ENCODE measurements at regions not wholly inside any gene's neighbourhood (a gene's known extent, or its start where the extent isn't known, plus 50 kb on each side); places are given as distances from the start of the nearest gene placed in this dataset.

GRCh38 chr9:95801797-95802196, 73.7 kb upstream of the ERCC6L2 start:
- Histone ChIP-seq H3K27ac (replicated peaks) (no peak overlapping the region), H3K4me3 (replicated peaks; ENCODE audit: insufficient read depth, low read length) (no peak overlapping the region), H3K27me3 (ENCODE audit: insufficient read depth, poor library complexity, severe bottlenecking) (peaks cover 6% of the 10 kb centered on the region)
- TF ChIP-seq REST (IDR thresholded peaks at IDR 0.05; ENCODE audit: insufficient replicate concordance, low read depth) (no peak), SPI1 (IDR thresholded peaks at IDR 0.05; ENCODE audit: borderline replicate concordance, low read depth) (no peak), CTCF (IDR thresholded peaks at IDR 0.05; ENCODE audit: insufficient read depth, low read length) (no peak), POLR2AphosphoS5 (IDR thresholded peaks at IDR 0.05; ENCODE audit: low read depth) (no peak), GABPA (IDR thresholded peaks at IDR 0.05; ENCODE audit: low read depth) (no peak)
- no peak for DNase-seq (ENCODE audit: low read depth in 1 of 2, low spot score in 1 of 2)

- H3K27me3 ChIP-seq (ENCODE audit: insufficient read depth, poor library complexity, severe bottlenecking), result peaks cover 4% of the 10 kb centered on the region
- H3K27ac ChIP-seq (replicated peaks), result no peak overlapping the region
- DNase-seq (ENCODE audit: low read depth in 1 of 2, low spot score in 1 of 2), result no peak
- H3K4me3 ChIP-seq (replicated peaks; ENCODE audit: insufficient read depth, low read length), result no peak overlapping the region
- TF ChIP-seq GABPA (IDR thresholded peaks at IDR 0.05; ENCODE audit: low read depth) (no peak), POLR2AphosphoS5 (IDR thresholded peaks at IDR 0.05; ENCODE audit: low read depth) (no peak), CTCF (IDR thresholded peaks at IDR 0.05; ENCODE audit: insufficient read depth, low read length) (no peak), REST (IDR thresholded peaks at IDR 0.05; ENCODE audit: insufficient replicate concordance, low read depth) (no peak), SPI1 (IDR thresholded peaks at IDR 0.05; ENCODE audit: borderline replicate concordance, low read depth) (no peak)
These were observed 79.5 kb upstream of the ERCC6L2 start for GRCh38 chr9:95796029-95796428.

DNA sequence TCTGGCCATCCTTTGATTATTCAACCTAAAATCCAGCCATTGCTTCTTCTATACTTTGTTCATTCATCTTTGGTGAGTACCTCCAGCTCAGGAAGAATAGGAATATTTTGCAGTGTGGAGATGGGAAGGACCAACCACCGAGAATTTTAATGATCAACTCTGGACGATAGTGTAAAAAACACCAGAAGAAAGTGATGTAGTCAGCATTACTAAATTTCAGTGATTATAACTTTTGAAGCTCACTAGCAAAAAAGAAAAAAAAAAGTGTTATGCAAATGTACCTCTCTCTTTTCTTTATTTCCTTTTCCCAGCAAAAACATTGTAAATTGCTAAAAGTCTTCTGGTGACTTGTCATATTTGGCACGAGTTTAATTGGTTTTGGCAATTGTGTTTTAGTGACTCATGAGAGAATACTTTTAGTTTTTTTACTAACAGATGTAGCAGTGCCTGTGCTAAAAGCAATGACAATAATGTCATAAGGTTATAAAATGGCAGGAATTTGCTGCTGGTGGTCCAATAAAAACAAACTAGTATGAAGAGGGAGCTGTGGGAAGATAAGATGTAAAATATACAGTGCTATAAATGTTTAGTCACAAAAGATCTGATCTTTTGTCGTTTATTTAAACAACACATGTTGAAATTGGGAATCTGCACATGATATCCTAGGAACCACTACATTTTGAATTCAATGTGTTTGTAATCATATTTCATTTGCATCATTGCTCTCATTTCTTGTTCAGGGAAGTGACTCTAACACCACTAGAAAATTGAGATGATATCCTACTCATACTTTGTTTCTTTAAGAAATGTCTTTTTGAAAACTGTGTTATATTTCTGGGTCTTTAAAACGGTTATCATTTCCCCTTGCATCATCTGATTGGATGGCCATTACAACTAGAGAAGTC, 81.3 kb upstream of the ERCC6L2 start:
- H3K4me3 ChIP-seq (replicated peaks; ENCODE audit: insufficient read depth, low read length), result no peak overlapping the region
- no peak for DNase-seq (ENCODE audit: low read depth in 1 of 2, low spot score in 1 of 2)
- TF ChIP-seq SPI1 (IDR thresholded peaks at IDR 0.05; ENCODE audit: borderline replicate concordance, low read depth), result no peak
- no peak for TF ChIP-seq POLR2AphosphoS5 (IDR thresholded peaks at IDR 0.05; ENCODE audit: low read depth)
- no peak for TF ChIP-seq GABPA (IDR thresholded peaks at IDR 0.05; ENCODE audit: low read depth)
- TF ChIP-seq REST (IDR thresholded peaks at IDR 0.05; ENCODE audit: insufficient replicate concordance, low read depth), result no peak
- H3K27ac ChIP-seq (replicated peaks), result no peak overlapping the region
- peaks cover 4% of the 10 kb centered on the region for H3K27me3 ChIP-seq (ENCODE audit: insufficient read depth, poor library complexity, severe bottlenecking)

Data from HL-60 (cell line).